H1 (cell line): ENCODE measurements at regions not wholly inside any gene's neighbourhood (a gene's known extent, or its start where the extent isn't known, plus 50 kb on each side); places are given as distances from the start of the nearest gene placed in this dataset.

ENCODE experiments used
- CTCF ChIA-PET: fragments of 300-600 bp; sonication (Branson Sonifier 250); formaldehyde crosslinking; loops from one replicate; lab custom pipeline; 2021; ENCODE audit not compliant: partially characterized antibody; lab: Charles Lee
- POLR2A ChIA-PET: fragments of 300-600 bp; sonication (Branson Sonifier 250); formaldehyde crosslinking; loops from one replicate; lab custom pipeline; 2021; ENCODE audit warnings: inconsistent platforms; ENCODE audit not compliant: partially characterized antibody; lab: Charles Lee
- DNase-seq, 2 experiments: peaks; one replicate each; pipeline versions ENCODE4 v3.0.0 to v3.0.0-alpha.2; 2010 to 2022; ENCODE audit warnings: low spot score in 2 of 2, low read depth in 1 of 2, mixed read lengths in 1 of 2
- FAIRE-seq: peaks from 2 replicates; lab custom pipeline; 2011; peaks lifted over from hg19 to GRCh38; lab: Jason Lieb, UNC
- H2AFZ ChIP-seq: 2 replicates; pipeline ENCODE4 v1.8.1; 2012; ENCODE audit warnings: low read length, inconsistent platforms
- H2AK5ac ChIP-seq: 2 replicates; pipeline ENCODE4 v1.6.1; 2013; ENCODE audit warnings: low read depth, low read length
- H2BK120ac ChIP-seq: replicated peaks from 2 replicates; pipeline ENCODE3; 2013; ENCODE audit warnings: low read depth, low read length, inconsistent platforms
- H2BK12ac ChIP-seq: 2 replicates; pipeline ENCODE4 v1.6.1; 2013; ENCODE audit warnings: low read depth, low read length
- H2BK15ac ChIP-seq: 2 replicates; pipeline ENCODE4 v1.6.1; 2013; ENCODE audit warnings: low read length
- H2BK20ac ChIP-seq: 2 replicates; pipeline ENCODE4 v1.6.1; 2013; ENCODE audit warnings: low read length
- H2BK5ac ChIP-seq: 2 replicates; pipeline ENCODE4 v1.6.1; 2013; ENCODE audit warnings: low read depth, low read length
- H3K14ac ChIP-seq: 2 replicates; pipeline ENCODE4 v1.6.1; 2013; ENCODE audit warnings: inconsistent platforms; ENCODE audit not compliant: insufficient read length
- H3K18ac ChIP-seq: 2 replicates; pipeline ENCODE4 v1.6.1; 2013; ENCODE audit warnings: low read length; ENCODE audit errors: extremely low read depth
- H3K23ac ChIP-seq: 2 replicates; pipeline ENCODE4 v1.6.1; 2013; ENCODE audit warnings: inconsistent platforms; ENCODE audit not compliant: insufficient read length
- H3K23me2 ChIP-seq: 2 replicates; pipeline ENCODE4 v1.6.1; 2013; ENCODE audit warnings: low read depth, low read length
- H3K27ac ChIP-seq: 2 replicates; pipeline ENCODE4 v1.6.1; 2011; ENCODE audit warnings: low read depth, low read length, inconsistent platforms
- H3K27me3 ChIP-seq, 4 experiments: replicated peaks in 1 of 4; 1 replicate in 1 of 4; 2 replicates in 3 of 4; pipeline versions ENCODE4 v1.6.1 to v1.8.1; 2011 to 2013; ENCODE audit warnings: low read length in 3 of 4, mild to moderate bottlenecking in 3 of 4, inconsistent platforms in 2 of 4, mixed read lengths in 2 of 4, moderate library complexity in 1 of 4; ENCODE audit not compliant: control insufficient read depth in 3 of 4, insufficient read depth in 3 of 4; ENCODE audit errors: extremely low read depth in 1 of 4
- H3K36me3 ChIP-seq, 4 experiments: 2 replicates each; pipeline versions ENCODE4 v1.6.1 to v1.8.1; 2011 to 2013; ENCODE audit warnings: mild to moderate bottlenecking in 4 of 4, low read length in 3 of 4, moderate library complexity in 2 of 4, control low read depth in 1 of 4, inconsistent platforms in 1 of 4; ENCODE audit not compliant: insufficient read depth in 4 of 4, control insufficient read depth in 2 of 4
- H3K4ac ChIP-seq: replicated peaks from 2 replicates; pipeline ENCODE3; 2013; ENCODE audit warnings: low read length, low read depth, mixed read lengths, inconsistent platforms; ENCODE audit not compliant: insufficient read length
- H3K4me1 ChIP-seq, 4 experiments: replicated peaks in 1 of 4; 1 replicate in 1 of 4; 2 replicates in 3 of 4; pipeline versions ENCODE4 v1.6.1 to v1.8.1; 2011 to 2013; ENCODE audit warnings: low read length in 3 of 4, inconsistent platforms in 2 of 4, mixed read lengths in 1 of 4; ENCODE audit not compliant: insufficient read depth in 4 of 4, control insufficient read depth in 3 of 4
- H3K4me2 ChIP-seq, 2 experiments: 2 replicates each; pipeline versions ENCODE4 v1.6.1 to v1.8.1; 2011 to 2013; ENCODE audit warnings: low read depth in 2 of 2, low read length in 2 of 2, control low read depth in 1 of 2, inconsistent platforms in 1 of 2, mild to moderate bottlenecking in 1 of 2; ENCODE audit not compliant: insufficient read depth in 1 of 2
- H3K4me3 ChIP-seq, 4 experiments: fragments of 200-600, 300-600 bp in 1 of 4; sonication (generic), shearing (Covaris generic), sonication (Bioruptor Twin) in 1 of 4; 2 replicates each; pipeline versions ENCODE4 v1.5.1 to v1.8.1; 2011 to 2016; ENCODE audit warnings: low read length in 4 of 4, low read depth in 3 of 4, control low read depth in 2 of 4, inconsistent platforms in 2 of 4, mild to moderate bottlenecking in 2 of 4, mixed read lengths in 1 of 4, moderate library complexity in 1 of 4; ENCODE audit not compliant: insufficient read depth in 2 of 4; ENCODE audit errors: extremely low read depth in 1 of 4
- H3K56ac ChIP-seq: replicated peaks from 2 replicates; pipeline ENCODE3; 2013; ENCODE audit warnings: low read depth, mild to moderate bottlenecking, mixed read lengths, low read length, inconsistent platforms; ENCODE audit not compliant: insufficient read length
- H3K79me1 ChIP-seq: 2 replicates; pipeline ENCODE4 v1.6.1; 2013; ENCODE audit warnings: low read depth, low read length, control low read depth
- H3K79me2 ChIP-seq, 2 experiments: 2 replicates each; pipeline versions ENCODE4 v1.6.1 to v1.8.1; 2012 to 2013; ENCODE audit warnings: low read length in 2 of 2, mild to moderate bottlenecking in 2 of 2, inconsistent platforms in 1 of 2; ENCODE audit not compliant: insufficient read depth in 2 of 2, control insufficient read depth in 1 of 2
- H3K9ac ChIP-seq, 4 experiments: replicated peaks in 1 of 4; 1 replicate in 1 of 4; 2 replicates in 3 of 4; pipeline versions ENCODE4 v1.6.1 to v1.8.1; 2011 to 2013; ENCODE audit warnings: low read depth in 3 of 4, low read length in 3 of 4, control low read depth in 2 of 4, mild to moderate bottlenecking in 2 of 4, moderate library complexity in 2 of 4, inconsistent platforms in 1 of 4; ENCODE audit errors: extremely low read depth in 1 of 4
- H3K9me3 ChIP-seq, 2 experiments: 2 replicates each; pipeline versions ENCODE4 v1.6.1 to v1.8.1; 2012 to 2013; ENCODE audit warnings: mild to moderate bottlenecking in 2 of 2, moderate library complexity in 2 of 2, control low read depth in 1 of 2, inconsistent platforms in 1 of 2, low read depth in 1 of 2, low read length in 1 of 2, mixed read lengths in 1 of 2; ENCODE audit not compliant: insufficient read depth in 2 of 2
- H4K20me1 ChIP-seq, 2 experiments: replicated peaks in 1 of 2; 2 replicates each; pipeline versions ENCODE3 to v1.8.1; 2011 to 2013; ENCODE audit warnings: inconsistent platforms in 2 of 2, low read length in 2 of 2, mild to moderate bottlenecking in 1 of 2; ENCODE audit not compliant: insufficient read depth in 2 of 2, control insufficient read depth in 1 of 2
- H4K5ac ChIP-seq: 2 replicates; pipeline ENCODE4 v1.6.1; 2013; ENCODE audit warnings: low read length, low read depth, mixed read lengths, inconsistent platforms; ENCODE audit not compliant: insufficient read length
- H4K8ac ChIP-seq: 2 replicates; pipeline ENCODE4 v1.8.0; 2013; ENCODE audit warnings: mild to moderate bottlenecking, moderate library complexity, low read length, inconsistent platforms; ENCODE audit not compliant: insufficient read depth; ENCODE audit errors: extremely low read depth
- H4K91ac ChIP-seq: replicated peaks from 2 replicates; pipeline ENCODE3; 2013; ENCODE audit warnings: low read length, mixed read lengths, inconsistent platforms; ENCODE audit not compliant: insufficient read length
- CREB1 ChIP-seq: IDR thresholded peaks from 2 replicates; pipeline ENCODE4 v1.6.1; 2012; ENCODE audit warnings: inconsistent platforms
- CTBP2 ChIP-seq: IDR thresholded peaks from 2 replicates; pipeline ENCODE4 v1.7.0; 2011; ENCODE audit warnings: borderline replicate concordance, mild to moderate bottlenecking, moderate library complexity, mixed read lengths, low read length; ENCODE audit not compliant: insufficient read depth, insufficient read length
- EP300 ChIP-seq, 2 experiments: IDR thresholded peaks; 1 replicate in 1 of 2; 2 replicates in 1 of 2; pipeline ENCODE4 v1.6.1; 2011 to 2012; ENCODE audit warnings: low read depth in 2 of 2, low read length in 2 of 2, mild to moderate bottlenecking in 2 of 2, borderline replicate concordance in 1 of 2, inconsistent platforms in 1 of 2, moderate library complexity in 1 of 2
- FOSL1 ChIP-seq: IDR thresholded peaks from 2 replicates; pipeline ENCODE4 v1.6.1; 2011; ENCODE audit warnings: mild to moderate bottlenecking, low read depth, low read length, moderate library complexity; ENCODE audit not compliant: insufficient read depth
- HDAC2 ChIP-seq, 2 experiments: fragments of 300-600 bp in 1 of 2; sonication (generic) in 1 of 2; IDR thresholded peaks; 2 replicates each; pipeline ENCODE4 v1.6.1; 2011 to 2012; ENCODE audit warnings: low read depth in 2 of 2, low read length in 2 of 2, mild to moderate bottlenecking in 2 of 2, moderate library complexity in 2 of 2, borderline replicate concordance in 1 of 2, inconsistent platforms in 1 of 2
- JUND ChIP-seq: IDR thresholded peaks from 2 replicates; pipeline ENCODE4 v1.6.1; 2011; ENCODE audit warnings: mild to moderate bottlenecking, improper control_type of control experiment, low read length
- KDM4A ChIP-seq: IDR thresholded peaks from one replicate; pipeline ENCODE4 v1.7.1; 2012; ENCODE audit warnings: low read depth, mild to moderate bottlenecking, moderate library complexity, low read length, inconsistent platforms; ENCODE audit not compliant: severe bottlenecking
- RAD21 ChIP-seq, 2 experiments: IDR thresholded peaks in 1 of 2; conservative IDR thresholded peaks in 1 of 2; 2 replicates each; pipeline ENCODE4 v1.6.1; 2011; ENCODE audit warnings: low read depth in 2 of 2, low read length in 2 of 2, improper control_type of control experiment in 1 of 2, inconsistent platforms in 1 of 2, mild to moderate bottlenecking in 1 of 2, moderate library complexity in 1 of 2
- RXRA ChIP-seq: IDR thresholded peaks from 2 replicates; pipeline ENCODE4 v1.6.1; 2011; ENCODE audit warnings: low read depth, mild to moderate bottlenecking, low read length, moderate library complexity; ENCODE audit not compliant: insufficient read depth
- SIX5 ChIP-seq: IDR thresholded peaks from 2 replicates; pipeline ENCODE4 v1.6.1; 2011; ENCODE audit warnings: mild to moderate bottlenecking, low read depth, low read length
- SP4 ChIP-seq: IDR thresholded peaks from 2 replicates; pipeline ENCODE4 v1.6.1; 2012; ENCODE audit warnings: low read length, inconsistent platforms
- TAF1 ChIP-seq: IDR thresholded peaks from 2 replicates; pipeline ENCODE4 v1.6.1; 2011; ENCODE audit warnings: mild to moderate bottlenecking, low read depth, low read length
- TBP ChIP-seq: IDR thresholded peaks from 2 replicates; pipeline ENCODE4 v1.6.1; 2011; ENCODE audit warnings: low read depth, low read length, improper control_type of control experiment
- TEAD4 ChIP-seq: IDR thresholded peaks from 2 replicates; pipeline ENCODE4 v1.6.1; 2012; ENCODE audit warnings: low read depth, low read length, inconsistent platforms, mixed read lengths
- WGBS, 2 experiments: shearing (Covaris generic) in 1 of 2; methylation state at CpG; one replicate each; pipeline versions ENCODE4 v1.1.6 to v1.1.7; 2013 to 2015; ENCODE audit warnings: low lambda C conversion rate in 2 of 2, mixed read lengths in 2 of 2, inconsistent platforms in 1 of 2, low coverage in 1 of 2, missing lambda C conversion rate in 1 of 2; ENCODE audit not compliant: insufficient replicate concordance in 2 of 2, insufficient coverage in 1 of 2, insufficient read length in 1 of 2; ENCODE audit errors: extremely low coverage in 1 of 2, missing lambda C conversion rate in 1 of 2; 5-methylcytosine and 5-hydroxymethylcytosine counted together
- TF ChIP-seq, protein P1 (sequence below): IDR thresholded peaks from 2 replicates; pipeline ENCODE4 v1.6.1; 2012; ENCODE audit warnings: inconsistent platforms

DNA sequence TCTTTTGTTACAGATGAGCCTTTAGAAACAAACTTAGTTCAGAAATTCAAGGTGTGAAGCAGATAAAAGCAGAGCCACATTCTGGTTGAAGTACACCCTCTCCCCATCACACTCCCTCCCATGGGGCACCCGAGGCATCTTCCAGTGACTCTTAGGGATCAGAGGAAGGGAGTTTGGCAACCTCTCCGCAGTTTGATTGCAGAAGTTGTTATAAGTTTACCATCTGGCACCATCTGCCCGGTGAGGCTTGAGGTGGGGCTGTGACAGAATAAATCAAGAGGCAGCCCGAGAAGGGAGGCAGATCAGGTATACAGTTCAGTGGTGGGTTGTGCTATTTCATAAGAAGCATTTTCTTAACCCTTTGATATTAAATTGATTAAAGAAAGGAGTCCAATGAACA is 458.6 kb upstream of the CLINT1 start:
- Histone ChIP-seq H2BK20ac (no peak overlapping the region), H3K18ac (no peak overlapping the region), H3K14ac (no peak overlapping the region), H3K4me2 (no peak overlapping the region), H3K9me3 (no peaks in the 10 kb centered on the region), H2BK5ac (no peak overlapping the region), H3K79me2 (no peaks in the 10 kb centered on the region), H2AFZ (no peak overlapping the region), H3K4me1 (peaks cover 12 to 20% (median 17%) of the 10 kb centered on the region in 4 experiments), H2BK15ac (no peak overlapping the region), H4K8ac (no peak overlapping the region), H3K27me3 (no peaks in the 10 kb centered on the region), H4K20me1 (no peaks in the 10 kb centered on the region), H3K27ac (no peak overlapping the region), H4K91ac (no peak overlapping the region), H3K23ac (no peak overlapping the region), H3K4me3 (no peak overlapping the region), H3K79me1 (no peaks in the 10 kb centered on the region), H2BK120ac (no peak overlapping the region), H3K23me2 (peaks cover 2% of the 10 kb centered on the region; the same call in 1 of the 2 replicates), H3K9ac (no peak overlapping the region), H2AK5ac (no peak overlapping the region), H2BK12ac (no peak overlapping the region), H3K56ac (no peak overlapping the region), H3K4ac (no peak overlapping the region), H3K36me3 (no peaks in the 10 kb centered on the region), H4K5ac (no peak overlapping the region)
- ChIA-PET POLR2A (no interaction called here), CTCF (interaction anchor here (1.1 kb wide), 1 partner anchor 14 kb away, joined by 6 read pairs; no protein-coding TSS in a partner anchor)
- FAIRE-seq (no peak), DNase-seq (no peak)
- WGBS, 2 experiments = 75% methylated on average over 4 of the region's 4 CpGs; no CpG with 5 or more reads in 1 of the 2 experiments
- TF ChIP-seq JUND (no peak), RXRA (no peak), HDAC2 (IDR thresholded peaks at IDR 0.05; ENCODE audit: borderline replicate concordance in 1 of 2, low read depth in 2 of 2, low read length in 2 of 2) (no peak), FOSL1 (no peak), EP300 (IDR thresholded peaks at IDR 0.05; ENCODE audit: borderline replicate concordance in 1 of 2, low read depth in 2 of 2, low read length in 2 of 2) (no peak), KDM4A (no peak), TAF1 (no peak), SIX5 (no peak), CREB1 (no peak), CTBP2 (no peak), TEAD4 (no peak), RAD21 (IDR thresholded peaks at IDR 0.05 in 1 of 2, conservative IDR thresholded peaks at IDR 0.05 in 1 of 2; ENCODE audit: low read depth in 2 of 2, low read length in 2 of 2) (no peak), SP4 (no peak), TBP (no peak)
- TF ChIP-seq, protein P1, sequence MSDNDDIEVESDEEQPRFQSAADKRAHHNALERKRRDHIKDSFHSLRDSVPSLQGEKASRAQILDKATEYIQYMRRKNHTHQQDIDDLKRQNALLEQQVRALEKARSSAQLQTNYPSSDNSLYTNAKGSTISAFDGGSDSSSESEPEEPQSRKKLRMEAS = no peak
